DMS79 (cell line): ENCODE measurements at regions not wholly inside any gene's neighbourhood (a gene's known extent, or its start where the extent isn't known, plus 50 kb on each side); places are given as distances from the start of the nearest gene placed in this dataset.
"Not testable (repeated sequence)": the region's sequence is repeated elsewhere in the genome, so short reads cannot be mapped to it uniquely, and the experiment has no call there.

Source experiments
- DNase-seq: peaks from one replicate; lab custom pipeline; 2025; lab: John Stamatoyannopoulos, UW

DNA sequence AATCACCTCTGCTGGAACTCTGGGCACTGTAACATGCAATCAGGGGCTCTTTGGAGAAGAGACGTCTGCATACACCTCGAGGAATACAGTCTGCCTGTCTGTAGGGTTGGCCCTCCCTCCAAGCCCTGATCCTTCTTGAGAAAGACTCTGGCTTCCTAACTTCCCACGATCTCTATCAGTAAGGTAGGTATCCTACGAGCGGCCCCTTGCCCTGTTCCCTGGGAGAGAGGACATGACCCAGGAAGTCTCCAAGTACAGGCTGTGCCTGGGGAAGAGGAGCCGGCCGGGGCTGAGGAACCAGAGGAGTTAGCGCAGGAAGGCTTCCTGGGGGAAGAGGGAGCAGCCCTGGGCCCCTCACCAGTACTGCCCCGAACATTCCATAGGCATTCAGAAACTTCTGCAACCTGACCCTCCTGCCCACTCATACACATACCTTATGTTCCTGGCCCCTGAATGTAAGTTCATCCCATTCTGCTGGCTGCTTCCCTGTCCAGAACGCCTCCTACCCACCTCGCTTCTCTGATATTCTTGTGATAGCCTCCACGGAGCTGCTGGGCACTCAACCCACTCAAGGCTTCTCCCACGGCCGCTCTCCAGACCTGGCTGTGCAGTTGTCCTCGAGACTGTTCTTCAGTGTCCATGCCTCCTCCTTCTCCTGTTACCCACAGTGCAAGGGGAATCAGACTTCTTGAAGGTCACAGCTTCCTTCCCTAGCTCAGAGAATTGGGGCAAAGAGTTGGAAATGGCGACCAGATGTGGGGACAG, 116.1 kb downstream of the CYP26B1 start:
- DNase-seq: no peak

DNA sequence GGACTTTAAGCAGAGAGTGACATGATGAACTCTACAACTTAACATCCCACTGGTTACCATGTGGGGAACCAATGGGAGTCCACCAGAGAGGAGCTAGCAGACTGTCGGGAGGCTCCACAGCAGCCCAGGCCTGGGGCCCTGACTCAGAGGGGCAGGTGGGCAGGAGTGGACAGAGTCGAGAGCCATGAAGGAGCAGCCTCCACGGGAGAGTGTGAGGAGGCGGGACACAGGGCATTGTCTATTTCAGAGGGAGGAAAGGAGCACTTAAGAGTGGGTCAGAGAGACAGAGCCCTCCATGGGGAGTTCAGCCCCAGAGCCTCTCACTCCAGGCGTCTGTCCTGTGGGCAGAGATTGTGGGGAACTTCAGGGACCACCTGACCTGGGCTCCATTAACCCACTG, 118.7 kb downstream of the CYP26B1 start:
- no peak for DNase-seq

DNA sequence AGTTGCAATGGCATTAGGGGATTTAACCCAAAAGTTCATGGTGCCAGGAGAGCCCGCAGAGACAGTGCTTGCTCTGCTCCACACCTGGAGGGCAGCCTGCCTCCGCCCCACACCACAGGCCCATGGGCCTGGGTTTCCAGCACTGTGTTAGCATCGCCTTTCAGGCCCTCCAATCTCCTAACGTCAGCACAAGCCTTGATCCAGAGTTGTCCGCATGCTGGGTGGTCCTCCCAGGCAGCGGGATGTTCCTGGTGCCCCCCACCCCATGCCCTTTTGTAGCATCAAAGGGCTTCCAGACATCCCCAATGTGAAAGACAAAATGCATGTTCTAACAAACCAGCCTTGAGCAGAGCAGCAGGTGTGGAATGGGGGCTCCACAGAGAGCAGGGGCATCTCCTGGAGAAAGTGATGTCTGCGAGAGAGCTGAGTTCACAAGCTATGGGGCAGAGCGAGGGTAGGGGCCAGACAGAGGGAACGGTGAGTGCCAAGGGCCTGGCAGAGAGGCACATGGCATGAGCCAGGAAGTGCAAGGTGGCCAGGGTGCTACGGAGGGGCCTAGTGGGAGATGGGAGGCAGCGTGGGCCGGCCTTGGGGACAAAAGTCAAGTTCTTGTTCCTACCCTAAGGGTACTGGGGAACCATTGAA, 119.2 kb downstream of the CYP26B1 start:
- DNase-seq: no peak

DNA sequence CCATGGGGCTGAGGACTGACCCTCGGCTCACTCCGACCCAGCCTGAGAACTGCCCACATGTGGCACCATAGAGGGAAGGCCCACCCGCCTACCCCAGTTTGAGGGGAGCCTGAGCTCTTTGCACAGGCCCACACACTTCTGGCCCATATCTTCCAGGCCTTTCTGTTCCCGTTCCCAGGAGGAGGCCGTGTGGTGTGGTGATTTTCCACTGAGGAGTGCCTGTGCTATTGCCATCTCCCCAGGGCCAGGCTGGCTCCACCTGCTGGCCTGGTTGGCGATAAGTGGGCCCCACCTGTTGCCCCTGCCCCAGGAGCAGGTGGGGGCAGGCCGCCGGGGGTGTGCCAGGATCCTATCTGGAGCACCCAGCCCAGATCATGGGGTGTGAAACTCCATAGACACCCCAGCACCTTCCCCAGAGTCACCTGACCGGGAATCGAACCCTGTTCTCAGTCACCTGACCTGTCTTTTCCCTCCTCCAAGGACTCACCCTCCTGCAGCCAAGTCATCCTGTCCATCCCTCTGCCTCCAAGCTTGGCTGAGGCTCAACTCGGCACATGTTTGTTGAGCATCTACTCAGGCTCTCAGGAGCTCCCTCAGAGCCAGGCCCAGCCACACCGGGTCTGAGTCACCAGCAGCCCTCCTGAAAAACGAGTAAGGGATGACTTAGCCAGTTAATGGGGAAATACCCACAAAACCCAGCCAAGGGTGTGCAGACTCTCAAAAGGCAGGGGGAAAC, 120.1 kb downstream of the CYP26B1 start:
- DNase-seq: no peak

DNA sequence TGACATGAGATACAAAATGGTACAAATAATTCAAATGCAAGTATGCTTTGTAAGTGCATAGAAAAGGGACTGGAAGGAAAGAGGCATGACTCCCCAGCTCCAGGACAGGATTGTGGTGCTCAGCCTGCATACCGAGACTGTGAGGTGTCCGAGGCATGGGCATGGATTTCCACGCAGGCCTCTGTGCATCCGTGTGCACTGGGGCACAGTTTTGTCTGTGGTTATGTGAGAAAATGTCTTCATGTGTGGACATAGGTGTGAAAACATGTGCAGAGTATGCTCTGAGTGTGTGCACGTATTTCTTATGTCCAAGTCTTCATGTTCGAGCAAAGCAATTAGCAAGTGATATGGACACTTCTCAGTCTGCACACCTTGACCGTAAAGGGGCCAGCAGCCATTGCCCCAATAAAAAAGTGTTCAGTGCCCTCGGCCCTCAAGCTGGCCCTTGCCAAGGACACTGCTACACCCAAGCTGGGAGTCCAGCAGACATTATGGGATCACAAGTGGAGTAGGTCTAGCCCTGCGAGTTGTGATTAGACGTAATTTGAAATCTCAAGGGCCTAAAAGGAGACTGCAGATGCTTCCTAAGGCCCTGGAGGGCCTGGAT, 120.7 kb downstream of the CYP26B1 start:
- no peak for DNase-seq

DNA sequence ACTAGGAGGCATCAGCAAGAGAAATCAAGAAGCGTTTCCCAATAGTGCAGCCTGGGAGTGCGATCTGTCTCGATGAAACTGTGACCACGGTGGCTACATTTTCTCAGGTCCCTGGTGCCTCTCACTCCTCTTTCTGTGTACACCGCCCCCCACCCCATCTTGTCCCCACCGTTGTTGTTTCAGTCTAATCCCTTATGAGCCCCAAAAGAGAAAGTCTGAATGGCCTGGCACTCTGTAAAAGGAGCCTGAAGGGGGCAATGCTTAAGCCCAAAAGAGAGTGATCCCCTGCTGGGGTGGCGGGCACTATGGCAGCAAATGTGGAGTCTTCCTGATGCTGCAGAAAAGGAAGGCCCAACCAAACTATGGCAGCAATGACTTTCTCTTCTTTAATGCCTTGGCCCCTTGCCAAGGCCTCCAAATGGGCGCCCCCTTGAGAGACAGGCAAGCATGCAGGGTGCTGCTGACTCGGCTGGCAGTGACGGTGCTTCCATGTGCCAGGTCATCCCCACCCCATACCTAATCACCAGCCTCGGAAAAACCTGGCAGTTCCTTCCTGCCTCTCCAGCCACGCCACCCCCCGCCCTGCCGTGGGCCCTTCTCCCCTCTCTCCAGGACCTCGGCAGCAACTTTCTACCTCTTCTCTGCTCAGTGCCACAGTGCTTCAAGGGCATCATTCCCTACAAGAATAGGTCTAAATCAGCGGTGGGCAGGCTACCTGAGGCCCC, 123.0 kb downstream of the CYP26B1 start:
- DNase-seq: no peak

DNA sequence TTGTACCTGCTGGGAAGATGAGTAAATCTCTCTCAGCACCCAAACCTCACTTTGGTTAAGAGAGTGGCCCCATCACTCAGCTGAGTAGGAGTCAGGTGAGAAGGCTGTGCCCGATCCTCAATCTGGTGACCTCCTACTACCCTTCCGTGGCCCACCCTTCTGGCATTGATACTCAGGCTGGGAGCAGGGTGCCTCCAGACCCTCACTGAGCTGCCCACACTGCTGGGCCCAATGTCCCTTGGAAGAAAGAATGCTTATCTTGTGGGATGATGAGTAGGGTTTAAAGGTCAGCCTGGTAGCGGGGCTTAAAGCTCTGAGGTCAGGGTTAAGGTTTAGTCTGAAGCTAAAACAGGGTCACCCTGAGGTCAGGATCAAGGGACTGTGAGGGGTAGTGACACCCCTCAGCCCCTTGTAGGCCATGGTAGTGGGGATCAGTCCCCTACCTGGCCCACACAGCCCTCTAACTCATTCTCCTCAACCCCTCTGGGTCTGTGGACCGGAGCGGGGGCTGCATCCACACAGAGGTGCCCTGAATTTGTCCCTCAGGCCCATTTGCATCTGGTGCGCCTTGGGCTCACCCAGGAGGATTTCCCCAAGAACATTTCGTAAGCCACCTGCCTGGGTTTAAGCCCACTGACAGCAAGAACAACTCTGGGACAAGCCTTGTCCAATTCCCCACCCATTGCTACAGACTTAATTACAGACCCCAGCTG, 123.8 kb downstream of the CYP26B1 start:
- no peak for DNase-seq

DNA sequence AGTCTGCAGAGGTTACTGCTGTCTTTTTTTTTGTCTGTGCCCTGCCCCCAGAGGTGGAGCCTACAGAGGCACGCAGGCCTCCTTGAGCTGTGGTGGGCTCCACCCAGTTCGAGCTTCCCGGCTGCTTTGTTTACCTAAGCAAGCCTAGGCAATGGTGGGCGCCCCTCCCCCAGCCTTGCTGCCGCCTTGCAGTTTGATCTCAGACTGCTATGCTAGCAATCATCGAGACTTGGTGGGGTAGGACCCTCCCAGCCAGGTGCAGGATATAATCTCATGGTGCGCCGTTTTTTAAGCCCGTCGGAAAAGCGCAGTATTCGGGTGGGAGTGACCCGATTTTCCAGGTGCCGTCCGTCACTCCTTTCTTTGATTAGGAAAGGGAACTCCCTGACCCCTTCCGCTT, 126.3 kb downstream of the CYP26B1 start:
- not testable (repeated sequence) for DNase-seq

DNA sequence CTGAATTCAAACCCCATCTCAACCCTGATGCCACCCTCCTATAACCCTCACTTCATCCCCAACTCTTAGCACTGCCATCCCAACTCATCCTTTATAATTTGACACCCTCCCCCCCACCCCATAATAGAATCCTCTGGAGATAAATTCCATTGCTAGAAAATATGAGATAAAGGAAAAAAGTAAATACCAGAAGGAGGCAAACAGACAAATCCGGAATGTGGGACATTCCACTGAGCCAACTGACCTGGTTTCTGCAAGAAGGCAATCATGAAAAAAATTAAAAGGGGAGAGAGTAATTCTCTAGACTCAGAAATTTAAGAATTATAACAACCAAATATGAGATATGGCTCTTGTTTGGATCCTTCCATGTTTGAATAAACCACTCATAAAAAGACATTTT, 132.4 kb downstream of the CYP26B1 start:
- DNase-seq: no peak

DNA sequence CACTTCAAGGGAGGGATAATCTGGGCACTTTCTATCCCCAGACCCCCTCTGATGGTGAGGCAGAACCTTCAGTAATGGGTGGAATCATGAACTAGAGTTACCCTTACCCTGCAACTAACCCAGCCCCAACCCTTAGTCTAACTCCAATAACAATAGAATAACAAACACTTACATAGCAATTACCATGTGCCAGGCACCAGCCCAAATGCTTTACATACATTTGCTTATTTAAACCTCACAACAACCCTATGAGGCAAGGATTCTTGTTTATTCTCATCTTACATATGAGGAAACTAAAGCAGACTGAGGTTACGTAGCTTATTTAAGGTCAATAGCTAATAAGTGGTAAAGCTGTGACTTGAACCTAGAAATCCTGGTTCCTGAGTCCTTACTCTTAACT, 132.8 kb downstream of the CYP26B1 start:
- DNase-seq: no peak

DNA sequence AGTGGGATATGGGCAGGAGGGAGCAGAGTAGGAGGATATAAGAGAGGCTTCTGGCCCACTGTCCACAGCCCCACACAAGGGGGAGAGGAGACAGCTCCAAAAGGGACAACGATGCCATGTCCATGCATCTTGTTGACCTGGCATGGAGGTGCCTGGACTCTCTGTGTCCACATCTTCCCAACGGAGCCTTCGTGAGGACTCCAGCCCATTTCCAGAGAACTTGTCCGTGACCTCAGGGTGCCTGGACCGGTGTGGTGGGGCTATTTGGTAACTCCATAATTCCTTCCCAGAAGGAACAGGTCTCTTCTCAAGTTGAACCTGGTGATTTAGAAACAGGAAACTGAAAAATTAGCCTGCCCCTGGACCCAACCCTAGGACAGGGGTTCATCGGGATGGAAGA, 133.9 kb downstream of the CYP26B1 start:
- no peak for DNase-seq

DNA sequence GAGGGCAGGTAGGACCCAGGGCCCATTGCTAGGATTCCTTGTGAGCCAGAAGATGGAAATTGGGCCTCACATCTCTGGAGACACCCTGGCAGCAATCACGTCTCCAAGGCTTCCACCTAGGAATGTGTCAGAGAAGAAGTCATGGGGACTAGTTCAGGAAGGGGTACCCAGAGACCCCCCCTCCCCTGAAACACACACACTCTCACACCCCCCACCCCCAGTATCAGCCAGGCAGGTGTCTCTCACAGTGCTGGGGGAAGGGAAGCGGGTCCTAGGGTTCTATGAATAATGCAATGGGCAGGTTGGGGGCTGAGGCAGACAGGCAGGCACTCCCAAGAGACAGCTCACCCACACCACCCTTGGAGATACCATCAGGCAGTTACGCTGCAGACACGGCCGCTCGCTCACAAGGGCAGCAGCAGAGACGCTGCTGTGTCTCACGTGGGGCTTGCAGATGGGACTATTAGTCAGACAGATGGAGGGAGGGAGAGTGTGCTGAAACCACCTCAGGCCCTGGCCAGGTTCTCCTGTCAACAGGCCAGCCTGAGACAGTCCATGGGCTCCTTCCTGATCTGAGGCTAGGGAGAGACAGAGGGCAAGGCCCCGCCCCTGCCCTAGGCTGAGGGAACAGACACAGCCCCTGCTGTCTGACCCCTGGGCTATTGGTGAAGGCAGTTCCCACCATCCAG, 134.6 kb downstream of the CYP26B1 start:
- no peak for DNase-seq

DNA sequence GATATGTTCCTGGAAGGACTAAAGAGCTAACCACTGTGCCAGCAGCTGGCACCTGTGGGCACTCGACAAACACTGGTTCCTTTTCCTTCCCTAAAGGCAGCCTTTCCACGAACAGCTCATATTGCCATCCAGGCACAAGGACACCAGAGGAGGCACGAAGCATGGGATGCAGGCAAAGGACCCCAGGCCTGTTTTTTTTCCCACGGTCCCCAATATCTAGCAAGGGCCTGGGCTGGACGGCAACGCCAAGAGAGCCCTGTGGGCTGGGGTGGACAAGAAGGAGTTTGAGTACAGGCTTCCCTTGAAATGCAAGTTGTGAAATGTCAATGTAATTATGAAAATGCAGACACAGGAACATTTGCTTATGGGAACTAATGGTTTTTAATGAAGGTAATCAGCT, 135.9 kb downstream of the CYP26B1 start:
- DNase-seq: no peak

DNA sequence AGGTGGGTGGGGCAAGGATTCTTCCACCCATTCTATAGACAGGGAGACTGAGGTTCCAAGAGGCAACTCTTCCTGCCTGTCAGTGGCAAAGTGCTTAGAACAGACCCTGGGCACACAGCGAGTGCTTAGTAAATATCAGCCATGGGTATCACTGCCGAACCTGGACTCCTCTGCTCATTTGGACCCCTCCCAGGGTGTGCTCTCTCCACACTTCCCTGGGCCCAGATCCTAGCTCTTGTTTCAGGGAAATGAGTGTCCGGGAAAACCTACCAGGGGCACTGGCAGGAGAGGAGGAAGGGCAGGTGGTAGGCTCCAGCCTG, 136.3 kb downstream of the CYP26B1 start:
- no peak for DNase-seq

DNA sequence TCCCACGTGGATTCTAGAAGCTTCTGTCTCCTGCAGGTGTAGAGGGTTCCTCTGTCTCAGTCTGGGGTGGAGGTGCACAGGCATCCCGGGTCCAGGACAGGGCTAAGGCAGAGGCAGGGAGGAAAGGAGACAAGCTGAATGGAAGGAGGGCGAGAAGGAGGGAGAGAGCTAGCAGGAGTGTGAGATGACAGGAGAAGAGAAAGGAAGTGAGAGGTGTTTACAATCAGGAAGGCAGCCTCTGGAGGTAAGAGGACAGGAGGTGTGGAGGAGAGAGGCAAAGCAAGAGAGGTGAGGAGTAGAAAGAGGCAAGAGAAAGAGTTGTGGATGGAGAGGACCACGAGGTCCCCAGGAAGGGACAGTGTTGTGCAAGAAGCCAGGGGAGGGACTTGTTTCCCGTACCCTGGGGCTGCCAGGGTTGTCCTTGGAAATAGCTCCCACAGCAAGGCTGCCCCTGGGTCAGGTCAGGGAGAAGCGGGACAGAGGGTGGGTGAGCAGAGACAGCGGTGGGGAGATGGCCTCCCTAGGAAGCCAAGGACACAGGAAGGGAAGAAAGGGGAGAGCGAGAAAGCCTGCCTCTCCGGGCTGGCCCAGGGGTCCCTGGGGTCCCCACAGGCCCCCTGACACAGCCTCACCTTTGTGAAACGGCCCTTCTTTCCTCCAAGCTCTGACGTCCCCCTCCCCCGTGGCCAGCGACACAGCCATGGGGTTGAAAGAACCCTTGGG, 136.9 kb downstream of the CYP26B1 start:
- DNase-seq: no peak

DNA sequence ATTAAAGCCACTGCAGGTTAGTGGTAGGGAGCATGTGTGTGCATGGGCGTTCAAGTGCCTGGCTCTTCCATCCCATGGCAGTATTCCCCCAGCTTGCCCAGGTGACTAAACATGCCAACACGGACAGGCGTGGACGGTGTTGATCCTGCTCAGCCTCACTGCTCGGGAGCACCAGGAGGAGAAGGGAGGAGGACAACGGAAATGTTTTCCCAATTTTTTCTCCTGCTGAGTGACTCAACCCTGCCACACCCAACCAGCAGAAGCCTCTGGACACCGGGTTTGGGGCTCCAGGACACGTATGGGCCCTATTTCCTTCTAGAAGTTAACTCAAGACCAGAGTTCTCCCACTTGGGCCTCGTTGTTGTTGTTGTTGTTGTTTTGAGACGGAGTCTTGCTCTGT, 139.1 kb downstream of the CYP26B1 start:
- DNase-seq: no peak

DNA sequence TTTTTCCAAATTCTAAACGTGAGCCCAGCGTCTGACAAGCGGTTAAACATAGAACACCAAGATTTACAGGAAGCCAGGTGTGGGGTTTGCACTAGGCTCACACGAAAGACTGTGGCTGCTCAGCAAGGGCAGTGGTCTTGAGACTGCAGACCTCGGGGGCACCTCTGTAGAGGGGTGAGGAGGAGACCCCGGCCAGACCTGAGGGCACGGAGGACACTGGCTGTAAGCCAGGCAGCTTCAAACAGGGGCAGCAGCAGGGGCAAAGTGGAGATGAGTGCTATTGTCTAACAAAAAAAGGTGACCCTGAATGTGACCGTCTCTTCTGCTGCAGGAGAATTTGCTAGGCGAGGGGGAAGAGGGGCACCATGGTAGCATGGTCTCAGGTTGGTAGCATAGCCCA, 140.3 kb downstream of the CYP26B1 start:
- no peak for DNase-seq

DNA sequence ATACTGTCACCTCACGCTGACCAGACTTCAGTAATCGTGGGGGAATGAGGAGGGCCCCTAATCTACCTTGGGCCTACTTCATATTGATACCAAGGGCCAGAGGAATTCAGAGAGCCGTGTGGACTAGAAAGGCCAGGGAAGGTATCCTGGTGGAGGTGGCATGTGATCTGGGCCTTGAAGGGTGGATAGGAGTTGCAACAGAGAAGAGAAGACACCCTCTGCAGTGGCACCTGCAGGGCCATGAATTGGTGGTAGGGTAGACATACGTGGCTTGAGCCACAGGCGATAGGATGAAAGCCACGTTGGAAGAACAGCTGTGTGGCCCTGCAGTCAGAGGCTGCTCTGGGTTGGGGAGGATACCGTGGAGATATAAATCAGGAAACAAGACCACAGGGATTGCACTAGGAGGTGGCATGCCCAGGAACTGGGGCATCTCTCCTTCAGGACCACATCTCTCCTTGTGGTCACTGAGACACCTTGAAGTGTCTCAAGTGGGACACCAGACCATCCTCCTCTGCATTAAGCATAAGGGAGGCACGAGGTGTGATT, 141.4 kb downstream of the CYP26B1 start:
- DNase-seq: no peak

DNA sequence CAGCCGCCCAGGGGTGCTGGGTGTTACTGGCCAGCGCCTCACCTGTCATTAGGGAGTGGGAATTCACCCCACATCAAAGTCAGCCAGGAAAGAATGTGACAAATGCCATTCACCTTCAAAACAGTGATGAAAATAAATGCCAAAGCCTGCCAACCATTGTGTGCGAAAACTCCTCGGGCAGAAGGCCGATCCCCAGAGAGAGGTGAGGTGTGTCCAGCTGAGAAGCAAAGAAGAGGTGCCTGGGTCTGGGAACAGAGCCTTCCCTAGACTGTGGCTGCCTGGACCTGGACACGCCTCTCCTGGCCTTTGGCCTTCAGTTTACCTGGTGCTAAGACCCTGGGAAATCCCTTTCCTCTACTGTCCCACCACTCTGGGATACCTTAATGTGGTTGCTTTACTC, 142.7 kb downstream of the CYP26B1 start:
- no peak for DNase-seq
